ENCODE measurements at regions not wholly inside any gene's neighbourhood (a gene's known extent, or its start where the extent isn't known, plus 50 kb on each side); places are given as distances from the start of the nearest gene placed in this dataset.

DNA sequence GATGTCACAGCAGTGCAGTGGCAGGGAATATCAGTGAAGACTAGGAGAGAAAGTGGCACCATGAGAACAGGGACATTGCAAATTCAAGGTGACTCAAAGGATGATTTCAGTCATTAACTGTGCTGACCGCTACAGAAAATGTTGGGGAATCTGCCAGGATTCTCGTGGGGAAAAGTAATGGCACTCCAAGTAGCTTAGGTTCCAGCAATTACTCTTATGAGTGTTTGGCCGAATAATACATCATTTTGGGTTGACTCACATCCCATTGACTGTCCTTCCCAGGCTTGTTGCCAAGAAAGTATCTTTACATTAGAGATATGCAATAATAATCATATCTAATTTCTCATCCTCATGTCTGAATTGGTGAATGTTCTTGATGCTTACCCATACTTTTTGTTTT, 1411.1 kb upstream of the PCDH7 start:
- TF ChIP-seq POLR2AphosphoS5 (IDR thresholded peaks at IDR 0.05; ENCODE audit: borderline replicate concordance, low read depth, low read length), result no peak
- TF ChIP-seq EZH2 (IDR thresholded peaks at IDR 0.05), result no peak
